ENCODE measurements at regions not wholly inside any gene's neighbourhood (a gene's known extent, or its start where the extent isn't known, plus 50 kb on each side); places are given as distances from the start of the nearest gene placed in this dataset.

- Histone ChIP-seq H3K36me3 (ENCODE audit: control insufficient read depth in 2 of 2, extremely low read depth in 1 of 2, insufficient read depth in 2 of 2, low read length in 2 of 2) (no peaks in the 10 kb centered on the region), H3K27ac (ENCODE audit: insufficient read depth, low read depth, low read length) (no peak overlapping the region), H3K9me3 (replicated peaks; ENCODE audit: control insufficient read depth, insufficient read depth, low read length) (no peaks in the 10 kb centered on the region), H4K20me1 (replicated peaks; ENCODE audit: control insufficient read depth, extremely low read depth, insufficient read depth, low read length) (no peaks in the 10 kb centered on the region), H3K4me1 (ENCODE audit: control insufficient read depth, extremely low read depth, insufficient read depth, low read length) (no peaks in the 10 kb centered on the region), H3K27me3 (ENCODE audit: control insufficient read depth in 2 of 2, insufficient read depth in 2 of 2, low read length in 2 of 2) (no peaks in the 10 kb centered on the region), H3K9ac (replicated peaks; ENCODE audit: extremely low read depth, insufficient read depth, low read length) (no peak overlapping the region), H3K4me3 (replicated peaks in 1 of 3; ENCODE audit: insufficient read depth in 1 of 3, low read depth in 1 of 3, low read length in 3 of 3) (no peak overlapping the region), H3K9me1 (replicated peaks; ENCODE audit: control insufficient read depth, extremely low read depth, insufficient read depth, low read length) (no peaks in the 10 kb centered on the region), H3K4me2 (ENCODE audit: insufficient read depth, low read length) (no peak overlapping the region), H3K79me2 (ENCODE audit: control insufficient read depth, insufficient read depth, low read length) (no peaks in the 10 kb centered on the region), H2AFZ (ENCODE audit: low read depth, low read length) (no peak overlapping the region)
- no TSS peak for BruUV-seq (replicated peaks)
- ChIA-PET CTCF (no interaction called here), POLR2A (no interaction called here)
- DNase-seq (ENCODE audit: low read depth, low spot score) (no peak), FAIRE-seq (no peak)
- TF ChIP-seq EZH2 (IDR thresholded peaks at IDR 0.05; ENCODE audit: borderline replicate concordance, low read depth, low read length, severe bottlenecking), result no peak
- TF ChIP-seq MAX (IDR thresholded peaks at IDR 0.05; ENCODE audit: insufficient read depth, insufficient read length), result no peak
- no peak for TF ChIP-seq MYC (IDR thresholded peaks at IDR 0.05; ENCODE audit: low read depth, low read length)
- TF ChIP-seq GATA2 (IDR thresholded peaks at IDR 0.05; ENCODE audit: insufficient read depth, insufficient read length, low read depth, low read length), result no peak
- no peak for TF ChIP-seq POLR2A (IDR thresholded peaks at IDR 0.05; ENCODE audit: low read depth, low read length)
- TF ChIP-seq FOS (IDR thresholded peaks at IDR 0.05; ENCODE audit: borderline replicate concordance, insufficient read depth, low read length), result no peak
- TF ChIP-seq CTCF (IDR thresholded peaks at IDR 0.05; ENCODE audit: extremely low read depth in 1 of 2, insufficient read depth in 1 of 2, low read depth in 1 of 2, low read length in 2 of 2), result no peak
- TF ChIP-seq POLR2AphosphoS5 (IDR thresholded peaks at IDR 0.05; ENCODE audit: insufficient read depth, low read depth, low read length), result no peak
- no peak for TF ChIP-seq JUN (IDR thresholded peaks at IDR 0.05; ENCODE audit: borderline replicate concordance, insufficient read depth, insufficient read length, low read depth)
- dilution Hi-C loops (cut with MboI; ENCODE audit: extremely low pct_ligation_motif_present, low sequenced_read_pairs), result no loop called here
- intact Hi-C loops (cut with micrococcal nuclease), result no loop called here
These were observed 159.8 kb downstream of the MED10 start for GRCh38 chr5:6218517-6218916.
